ENCODE measurements at regions not wholly inside any gene's neighbourhood (a gene's known extent, or its start where the extent isn't known, plus 50 kb on each side); places are given as distances from the start of the nearest gene placed in this dataset.
"Not testable (repeated sequence)": the region's sequence is repeated elsewhere in the genome, so short reads cannot be mapped to it uniquely, and the experiment has no call there.

GRCh38 chr12:108430926-108431325 is 84.2 kb upstream of the FICD start:
- H3K27ac ChIP-seq = no peak overlapping the region
- no peaks in the 10 kb centered on the region for H3K36me3 ChIP-seq
- no peak overlapping the region for H3K4me3 ChIP-seq
- H3K4me1 ChIP-seq = no peaks in the 10 kb centered on the region
- no peak for DNase-seq (ENCODE audit: low spot score)
- no peaks in the 10 kb centered on the region for H3K27me3 ChIP-seq
- no peaks in the 10 kb centered on the region for H3K9me3 ChIP-seq
- no peak for TF ChIP-seq CTCF (IDR thresholded peaks at IDR 0.05)

GRCh38 chr12:108430245-108430644 is 84.8 kb upstream of the FICD start:
- Histone ChIP-seq H3K27ac (no peak overlapping the region), H3K27me3 (no peaks in the 10 kb centered on the region), H3K4me3 (no peak overlapping the region), H3K36me3 (no peaks in the 10 kb centered on the region), H3K4me1 (no peaks in the 10 kb centered on the region), H3K9me3 (no peaks in the 10 kb centered on the region)
- no peak for DNase-seq (ENCODE audit: low spot score)
- no peak for TF ChIP-seq CTCF (IDR thresholded peaks at IDR 0.05)

- Histone ChIP-seq H3K4me3 (no peak overlapping the region), H3K36me3 (no peaks in the 10 kb centered on the region), H3K27me3 (no peaks in the 10 kb centered on the region), H3K4me1 (no peaks in the 10 kb centered on the region), H3K27ac (no peak overlapping the region), H3K9me3 (no peaks in the 10 kb centered on the region)
- no peak for DNase-seq (ENCODE audit: low spot score)
- no peak for TF ChIP-seq CTCF (IDR thresholded peaks at IDR 0.05)
These were observed 86.2 kb upstream of the CMKLR1 start for GRCh38 chr12:108425238-108425795.

GRCh38 chr12:108424816-108425215 is 85.7 kb upstream of the CMKLR1 start:
- Histone ChIP-seq H3K4me1 (no peaks in the 10 kb centered on the region), H3K27me3 (no peaks in the 10 kb centered on the region), H3K9me3 (no peaks in the 10 kb centered on the region), H3K4me3 (no peak overlapping the region), H3K36me3 (no peaks in the 10 kb centered on the region), H3K27ac (no peak overlapping the region)
- DNase-seq (ENCODE audit: low spot score) = no peak
- TF ChIP-seq CTCF (IDR thresholded peaks at IDR 0.05) = no peak

GRCh38 chr12:108424026-108424425 is 84.9 kb upstream of the CMKLR1 start:
- H3K4me1 ChIP-seq = no peaks in the 10 kb centered on the region
- no peaks in the 10 kb centered on the region for H3K9me3 ChIP-seq
- no peaks in the 10 kb centered on the region for H3K27me3 ChIP-seq
- DNase-seq (ENCODE audit: low spot score) = no peak
- H3K36me3 ChIP-seq = no peaks in the 10 kb centered on the region
- no peak overlapping the region for H3K4me3 ChIP-seq
- TF ChIP-seq CTCF (IDR thresholded peaks at IDR 0.05) = no peak
- no peak overlapping the region for H3K27ac ChIP-seq

GRCh38 chr12:108423486-108423885 is 84.4 kb upstream of the CMKLR1 start:
- Histone ChIP-seq H3K27ac (no peak overlapping the region), H3K9me3 (no peaks in the 10 kb centered on the region), H3K36me3 (no peaks in the 10 kb centered on the region), H3K4me3 (no peak overlapping the region), H3K27me3 (no peaks in the 10 kb centered on the region), H3K4me1 (no peaks in the 10 kb centered on the region)
- TF ChIP-seq CTCF (IDR thresholded peaks at IDR 0.05) = no peak
- DNase-seq (ENCODE audit: low spot score) = no peak

GRCh38 chr12:108421082-108421481 is 82.0 kb upstream of the CMKLR1 start:
- not testable (repeated sequence) for H3K4me1 ChIP-seq; H3K9me3 ChIP-seq; H3K27me3 ChIP-seq; H3K4me3 ChIP-seq; DNase-seq (ENCODE audit: low spot score); H3K36me3 ChIP-seq; H3K27ac ChIP-seq

- H3K36me3 ChIP-seq; H3K27ac ChIP-seq; H3K9me3 ChIP-seq; H3K4me1 ChIP-seq; DNase-seq (ENCODE audit: low spot score); H3K4me3 ChIP-seq; H3K27me3 ChIP-seq: not testable (repeated sequence)
These were observed 81.3 kb upstream of the CMKLR1 start for GRCh38 chr12:108420421-108420820.
